UCSD-AML1 (cell line): ENCODE measurements at regions not wholly inside any gene's neighbourhood (a gene's known extent, or its start where the extent isn't known, plus 50 kb on each side); places are given as distances from the start of the nearest gene placed in this dataset.
"Not testable (repeated sequence)": the region's sequence is repeated elsewhere in the genome, so short reads cannot be mapped to it uniquely, and the experiment has no call there.

Experiments
- DNase-seq: peaks from one replicate; lab custom pipeline; 2025; ENCODE audit not compliant: unreplicated experiment; lab: John Stamatoyannopoulos, UW

- DNase-seq = no peak
These were observed 370.1 kb upstream of the ZFHX3 start for GRCh38 chr16:73418051-73418450.

DNA sequence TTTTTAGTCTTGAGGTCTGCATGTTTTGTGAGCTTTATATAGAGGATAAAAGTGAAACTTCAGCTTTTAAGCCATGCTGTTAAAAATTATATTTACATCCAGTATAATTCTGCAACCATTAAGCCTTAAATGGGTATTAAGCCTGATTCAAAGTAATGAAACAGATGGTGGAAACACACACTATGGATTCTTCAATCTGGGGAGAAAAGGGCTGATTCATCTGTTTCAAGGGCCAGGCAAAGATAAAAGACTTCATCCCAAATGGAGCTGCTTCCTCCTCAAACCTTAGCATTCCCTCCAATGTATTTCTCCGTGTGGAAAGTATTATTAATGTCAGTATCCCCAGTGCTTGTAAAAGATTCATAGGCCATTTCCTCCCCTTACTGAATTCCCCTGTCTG, 367.4 kb upstream of the ZFHX3 start:
- DNase-seq = no peak

GRCh38 chr16:73414638-73415037, 366.7 kb upstream of the ZFHX3 start:
- DNase-seq = no peak

- DNase-seq = no peak
These were observed 365.9 kb upstream of the ZFHX3 start for GRCh38 chr16:73413830-73414190.

- DNase-seq = no peak
These were observed 365.3 kb upstream of the ZFHX3 start for GRCh38 chr16:73413091-73413829.

- no peak for DNase-seq
These were observed 364.5 kb upstream of the ZFHX3 start for GRCh38 chr16:73412416-73412815.

DNA sequence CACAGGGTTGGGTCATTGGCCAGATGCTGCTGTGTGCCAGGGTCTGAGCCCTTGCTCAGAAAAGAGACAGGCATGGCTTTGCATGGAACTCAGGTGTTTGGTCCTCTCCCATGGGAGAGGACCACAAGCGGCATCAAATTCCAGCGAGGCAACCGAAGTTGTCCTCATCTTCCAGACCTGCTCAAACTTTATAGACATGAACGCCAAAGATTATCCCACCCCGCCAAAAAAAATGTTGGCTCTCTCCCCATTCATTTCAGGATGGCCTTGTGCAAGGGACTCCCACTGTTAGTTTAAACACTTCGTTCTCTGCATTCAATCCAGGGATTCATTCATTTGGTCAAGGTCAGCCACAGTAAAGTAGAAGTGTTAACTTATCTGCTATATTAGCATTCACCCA, 360.8 kb upstream of the ZFHX3 start:
- no peak for DNase-seq

- no peak for DNase-seq
These were observed 360.4 kb upstream of the ZFHX3 start for GRCh38 chr16:73408311-73408710.

- DNase-seq = no peak
These were observed 357.9 kb upstream of the ZFHX3 start for GRCh38 chr16:73405851-73406250.

DNA sequence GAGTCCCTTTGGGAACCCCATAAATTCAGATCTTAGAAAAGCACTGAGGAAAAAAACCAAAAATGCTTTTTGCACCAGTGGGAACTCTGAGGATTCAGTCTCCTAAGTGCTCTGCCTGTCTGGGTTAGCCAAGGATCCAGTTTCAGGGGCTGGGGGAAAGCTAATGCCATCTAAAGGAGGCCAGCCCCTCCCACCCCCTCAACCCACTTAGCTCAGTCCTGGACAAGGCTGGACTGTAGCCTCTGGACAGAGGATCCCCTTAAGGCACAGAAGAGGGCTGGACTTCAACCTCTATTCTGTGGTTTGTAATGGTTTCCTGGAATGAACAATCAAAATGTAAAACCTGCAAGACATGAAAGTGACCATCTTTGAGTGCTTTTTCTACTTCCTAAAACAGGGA, 356.1 kb upstream of the ZFHX3 start:
- no peak for DNase-seq

- DNase-seq = no peak
These were observed 355.4 kb upstream of the ZFHX3 start for GRCh38 chr16:73403291-73403690.

- no peak for DNase-seq
These were observed 353.0 kb upstream of the ZFHX3 start for GRCh38 chr16:73400951-73401350.

GRCh38 chr16:73399997-73400396, 352.1 kb upstream of the ZFHX3 start:
- no peak for DNase-seq

GRCh38 chr16:73399486-73399885, 351.6 kb upstream of the ZFHX3 start:
- no peak for DNase-seq

- not testable (repeated sequence) for DNase-seq
These were observed 350.7 kb upstream of the ZFHX3 start for GRCh38 chr16:73398604-73399003.

DNA sequence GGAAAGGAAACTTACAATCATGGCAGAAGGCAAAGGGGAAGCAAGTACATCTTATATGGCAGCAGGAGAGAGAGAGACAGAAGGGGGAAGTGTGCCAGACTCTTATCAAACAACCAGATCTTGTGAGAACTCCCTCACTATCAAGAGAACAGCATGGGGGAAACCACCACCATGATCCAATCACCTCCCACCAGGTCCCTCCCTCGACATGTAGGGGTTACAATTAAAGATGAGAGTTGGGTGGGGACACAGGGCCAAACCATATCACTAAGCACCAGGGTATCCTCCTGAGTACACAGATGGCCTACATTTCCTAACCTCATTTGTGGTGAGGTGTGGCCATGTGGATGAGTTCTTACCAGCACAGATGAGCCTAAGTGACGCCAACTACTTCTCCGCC, 348.6 kb upstream of the ZFHX3 start:
- no peak for DNase-seq

DNA sequence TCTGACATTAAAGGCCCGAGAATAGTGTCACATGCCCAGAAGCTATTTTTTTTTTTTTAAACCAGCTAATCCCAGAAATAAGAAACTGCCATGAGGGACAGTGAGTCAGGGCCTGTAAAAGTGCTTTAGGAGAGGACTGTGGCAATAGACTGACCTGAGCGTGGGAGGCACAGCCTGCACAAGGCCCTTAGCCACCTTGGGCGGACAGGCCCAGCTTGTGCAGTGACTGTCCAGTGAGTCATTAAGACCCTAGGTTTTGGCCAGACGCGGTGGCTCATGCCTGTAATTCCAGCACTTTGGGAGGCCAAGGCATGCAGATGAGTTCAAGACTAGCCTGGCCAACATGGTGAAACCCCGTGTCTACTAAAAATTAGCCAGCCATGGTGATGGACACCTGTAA, 343.0 kb upstream of the ZFHX3 start:
- DNase-seq = no peak

DNA sequence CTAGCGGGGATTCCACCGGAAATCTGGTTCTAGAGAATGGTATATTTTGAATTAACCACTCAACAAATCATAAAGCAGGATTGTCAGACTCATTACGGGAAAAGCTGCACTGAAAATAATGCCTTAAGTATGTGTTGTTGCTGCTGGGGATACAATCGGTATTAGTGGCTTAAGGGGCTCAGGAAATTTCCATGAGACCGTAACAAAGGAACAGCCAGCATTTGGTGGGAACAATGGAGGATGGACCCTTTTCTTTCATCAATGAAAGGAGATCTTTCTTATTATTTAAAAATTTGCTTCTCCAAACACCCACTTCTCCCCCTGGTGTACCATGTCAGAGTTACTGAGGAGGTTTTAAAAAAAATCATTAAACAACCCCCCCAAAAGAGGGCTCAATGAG, 342.6 kb upstream of the ZFHX3 start:
- no peak for DNase-seq

DNA sequence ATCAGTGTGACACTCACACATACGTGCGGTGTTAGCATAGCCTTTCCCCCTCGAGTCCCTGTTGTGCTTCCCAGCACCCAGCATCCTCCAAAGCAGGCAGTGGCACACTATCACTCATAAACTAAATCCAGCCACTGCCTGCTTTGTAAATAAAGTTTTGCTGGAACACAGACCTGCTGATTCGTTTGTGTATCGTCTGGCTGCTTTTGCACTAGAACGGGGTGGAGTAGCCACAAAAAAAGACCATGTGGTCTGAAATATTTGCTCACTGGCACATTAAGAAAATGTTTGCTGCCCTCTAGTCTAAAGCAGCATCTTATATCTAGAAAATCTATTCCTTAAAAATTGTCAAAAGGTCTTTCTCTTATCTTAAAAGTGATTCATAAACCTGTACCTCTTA, 341.2 kb upstream of the ZFHX3 start:
- no peak for DNase-seq

DNA sequence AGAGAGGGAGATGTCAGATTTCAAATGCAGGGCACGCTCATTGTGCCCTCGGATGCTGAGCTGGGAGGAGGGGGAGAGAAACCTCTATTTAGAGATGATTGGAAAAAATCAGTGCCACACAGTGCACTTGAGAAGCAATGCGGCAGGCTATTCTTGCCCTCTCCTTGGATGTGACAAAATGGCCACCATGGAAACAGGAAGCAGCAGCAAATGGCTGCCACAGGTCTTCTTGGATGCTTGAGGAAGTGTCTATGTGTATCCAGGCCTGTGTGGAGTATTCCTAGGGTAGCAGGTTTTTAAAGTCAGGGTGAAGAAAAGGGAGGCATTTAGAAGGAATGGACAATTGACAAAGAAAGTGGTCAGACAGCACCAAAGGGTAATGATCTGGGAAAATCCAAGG, 340.1 kb upstream of the ZFHX3 start:
- DNase-seq = no peak

DNA sequence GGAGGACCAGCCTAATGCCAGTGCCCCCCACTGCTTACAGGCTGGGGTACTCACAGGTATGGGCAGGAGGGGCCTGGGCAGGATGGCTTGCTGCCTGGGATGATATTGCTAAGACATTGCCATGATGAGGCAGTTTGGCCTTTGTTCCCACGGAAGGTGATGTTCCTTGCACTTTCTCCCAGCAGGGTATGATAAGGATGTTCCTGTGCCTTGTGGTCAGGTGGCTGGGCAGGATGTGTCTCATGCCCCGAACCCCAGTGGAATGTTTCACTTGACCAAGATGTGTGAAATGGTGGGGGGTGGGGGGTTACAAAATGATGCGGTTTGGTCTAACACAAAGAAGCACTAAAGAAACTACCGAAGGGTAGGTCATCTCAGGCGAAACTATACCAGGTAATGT, 337.8 kb upstream of the ZFHX3 start:
- no peak for DNase-seq

DNA sequence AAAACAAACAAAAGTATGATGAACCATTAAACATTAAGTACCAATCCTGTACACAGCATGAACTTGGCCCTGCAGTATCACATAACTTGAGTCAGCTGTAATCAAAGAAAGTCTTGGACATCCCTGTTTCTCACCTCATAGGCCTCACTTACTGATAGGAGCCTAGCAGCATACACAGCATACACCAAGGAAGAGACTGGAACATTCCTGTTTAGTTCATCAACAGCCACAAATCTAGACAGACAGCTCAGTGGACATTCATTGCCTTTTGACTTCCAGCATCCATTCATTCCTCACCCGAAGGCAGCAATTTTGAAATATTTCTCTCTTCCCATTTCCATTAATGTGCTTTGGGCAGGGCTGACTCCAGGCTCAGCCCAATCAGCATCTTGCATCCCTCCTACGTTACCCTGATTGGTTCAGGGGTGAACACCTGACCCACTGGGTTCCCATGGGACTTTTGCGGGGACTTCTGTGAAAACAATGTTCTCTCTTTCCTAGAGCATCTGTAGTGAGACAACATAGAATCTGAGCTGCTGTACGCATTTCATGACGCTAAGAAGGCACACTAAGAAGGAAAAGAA, 336.7 kb upstream of the ZFHX3 start:
- no peak for DNase-seq

DNA sequence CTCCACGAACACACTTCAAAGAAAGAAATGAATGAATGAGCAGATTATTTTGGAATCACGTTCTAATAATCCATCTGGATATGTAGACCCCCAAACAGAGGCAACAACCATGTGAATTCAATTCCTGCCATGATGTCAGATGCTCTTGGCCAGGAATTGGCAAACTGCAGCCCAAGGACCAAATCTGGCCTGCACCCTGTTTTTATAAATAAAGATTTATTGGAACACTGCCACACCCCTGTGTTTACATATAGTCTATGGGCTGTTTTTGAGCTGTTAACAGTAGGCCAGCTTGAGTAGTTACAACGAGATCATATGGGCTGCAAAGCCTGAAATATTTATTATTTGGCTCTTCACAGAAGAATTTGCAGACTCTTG, 336.0 kb upstream of the ZFHX3 start:
- no peak for DNase-seq
